NCI-H345 treated with DMSO at 0.1 percent for 48 hours (cell line): ENCODE measurements at regions not wholly inside any gene's neighbourhood (a gene's known extent, or its start where the extent isn't known, plus 50 kb on each side); places are given as distances from the start of the nearest gene placed in this dataset.

ENCODE experiments used
- DNase-seq: peaks from one replicate; lab custom pipeline; 2025; ENCODE audit not compliant: unreplicated experiment; lab: John Stamatoyannopoulos, UW

DNA sequence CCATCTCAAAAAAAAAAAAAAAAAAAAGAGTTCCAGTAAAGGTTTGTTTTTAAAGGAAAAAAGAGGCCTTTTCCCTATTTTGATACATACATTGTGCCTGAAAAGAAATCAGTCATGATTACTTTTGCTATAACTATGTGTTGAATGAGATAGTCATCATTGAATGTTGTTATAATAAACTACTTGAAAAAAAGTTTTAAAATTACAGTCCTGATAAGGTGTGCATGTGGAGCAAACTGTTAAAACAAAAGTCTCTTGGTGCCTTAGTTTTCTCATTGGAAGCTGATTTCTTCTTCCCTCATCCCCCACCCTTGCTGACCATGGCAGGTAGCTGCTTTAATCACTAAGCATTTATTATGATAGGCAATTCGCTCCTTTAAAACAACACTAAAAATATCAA lies 172.3 kb upstream of the TBCA start:
- no peak for DNase-seq

GRCh38 chr5:77947041-77947428 lies 170.9 kb upstream of the TBCA start:
- no peak for DNase-seq

GRCh38 chr5:77946381-77947040 lies 170.4 kb upstream of the TBCA start:
- peak; percentile 15 for DNase-seq

- no peak for DNase-seq
These were observed 169.7 kb upstream of the TBCA start for GRCh38 chr5:77945874-77946273.

- DNase-seq: no peak
These were observed 168.7 kb upstream of the TBCA start for GRCh38 chr5:77944757-77945340.

GRCh38 chr5:77943851-77944250 lies 167.7 kb upstream of the TBCA start:
- no peak for DNase-seq

- DNase-seq: no peak
These were observed 166.6 kb upstream of the TBCA start for GRCh38 chr5:77942578-77943239.

DNA sequence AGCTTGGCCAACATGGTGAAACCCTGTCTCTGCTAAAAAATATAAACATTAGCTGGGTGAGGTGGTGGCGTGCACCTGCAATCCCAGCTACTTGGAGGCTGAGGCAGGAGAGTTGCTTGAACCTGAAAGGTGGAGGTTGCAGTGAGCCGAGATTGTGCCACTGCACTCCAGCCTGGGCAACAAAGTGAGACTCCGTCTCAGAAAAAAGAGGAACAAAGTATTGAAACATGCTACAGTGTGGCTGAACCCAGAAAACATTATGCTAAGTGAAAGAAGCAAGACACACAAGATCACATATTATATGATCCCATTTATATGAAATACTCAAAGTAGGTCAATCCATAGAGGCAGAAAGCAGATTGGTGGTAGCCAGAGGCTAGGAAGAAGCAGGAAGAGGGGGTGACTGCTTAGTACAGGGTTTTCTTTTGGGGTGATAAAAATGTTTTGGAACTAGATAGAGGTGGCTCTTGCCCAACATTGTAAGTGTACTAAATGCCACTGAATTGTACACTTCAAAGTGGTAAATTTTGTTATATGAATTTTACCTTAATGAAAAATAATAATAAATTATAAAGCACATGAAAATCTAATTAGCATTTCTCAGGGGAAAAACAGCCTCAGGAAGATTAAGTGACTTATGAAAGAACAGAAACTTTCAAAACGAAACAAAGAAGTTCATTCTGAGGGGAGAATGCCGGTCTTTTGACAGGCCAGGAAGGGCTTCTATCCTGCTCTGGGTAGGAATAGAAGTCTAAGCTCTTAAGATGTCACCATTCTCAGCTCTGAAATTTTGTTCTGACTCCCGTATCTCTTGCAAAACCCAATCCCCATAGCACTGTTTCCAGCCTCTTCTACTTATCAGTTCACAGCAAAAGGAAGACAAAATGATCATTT lies 161.1 kb upstream of the TBCA start:
- DNase-seq: no peak

DNA sequence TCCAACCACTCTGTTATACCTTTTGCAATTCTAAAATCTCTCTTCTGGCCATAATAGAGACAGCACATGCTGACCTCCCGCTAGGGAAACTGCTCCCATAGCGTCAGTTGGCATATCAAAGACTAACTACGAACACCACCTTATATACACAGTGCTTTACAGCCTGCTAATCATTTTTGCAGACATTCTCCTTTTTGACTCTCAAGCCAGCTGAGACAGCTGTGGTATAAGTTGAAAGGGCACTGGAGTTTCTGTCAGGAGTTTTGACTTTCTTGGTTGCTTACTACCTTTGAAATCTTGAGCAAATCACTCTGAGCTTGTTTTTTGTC lies 160.2 kb upstream of the TBCA start:
- no peak for DNase-seq

- DNase-seq: no peak
These were observed 159.6 kb upstream of the TBCA start for GRCh38 chr5:77935506-77936364.

GRCh38 chr5:77928776-77929300 lies 152.7 kb upstream of the TBCA start:
- DNase-seq: no peak

DNA sequence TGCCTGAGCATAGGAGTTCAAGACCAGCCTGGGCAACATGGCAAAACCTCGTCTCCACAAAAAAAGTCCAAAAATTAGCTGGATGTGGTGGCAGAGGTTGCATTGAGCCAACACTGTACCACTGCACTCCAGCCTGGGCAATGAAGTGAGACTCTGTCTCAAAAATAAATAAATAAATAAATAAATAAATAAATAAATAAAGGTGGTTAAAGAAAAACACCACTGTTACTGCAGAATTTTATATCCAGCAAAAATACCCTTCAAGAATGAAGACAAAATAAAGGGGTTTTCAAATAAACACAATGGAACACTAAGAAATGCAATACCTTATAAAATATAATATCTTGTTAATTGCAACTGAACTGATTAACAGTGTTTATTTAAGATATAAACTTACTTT lies 150.2 kb upstream of the TBCA start:
- no peak for DNase-seq

- DNase-seq: no peak
These were observed 149.4 kb upstream of the TBCA start for GRCh38 chr5:77925503-77925902.

DNA sequence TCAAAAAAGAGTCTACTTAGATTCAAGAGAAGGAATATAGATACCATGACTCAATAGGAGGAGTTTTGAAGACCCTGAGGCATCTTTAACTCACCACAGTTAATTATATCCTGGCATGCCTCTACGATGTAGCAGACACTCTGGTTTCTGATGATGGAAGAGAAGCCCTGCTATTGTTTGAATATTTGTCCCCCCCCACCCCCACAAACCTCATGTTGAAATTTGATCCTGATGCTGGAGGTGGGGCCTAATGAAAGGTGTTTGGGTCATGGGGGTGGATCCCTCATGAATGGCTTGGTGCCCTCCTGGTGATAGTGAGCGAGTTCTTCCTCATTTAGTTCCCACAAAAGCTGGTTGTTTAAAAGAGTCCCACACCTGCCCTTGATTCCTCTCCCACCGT lies 147.9 kb upstream of the TBCA start:
- DNase-seq: peak; percentile 64

- no peak for DNase-seq
These were observed 147.5 kb upstream of the TBCA start for GRCh38 chr5:77923666-77924065.

DNA sequence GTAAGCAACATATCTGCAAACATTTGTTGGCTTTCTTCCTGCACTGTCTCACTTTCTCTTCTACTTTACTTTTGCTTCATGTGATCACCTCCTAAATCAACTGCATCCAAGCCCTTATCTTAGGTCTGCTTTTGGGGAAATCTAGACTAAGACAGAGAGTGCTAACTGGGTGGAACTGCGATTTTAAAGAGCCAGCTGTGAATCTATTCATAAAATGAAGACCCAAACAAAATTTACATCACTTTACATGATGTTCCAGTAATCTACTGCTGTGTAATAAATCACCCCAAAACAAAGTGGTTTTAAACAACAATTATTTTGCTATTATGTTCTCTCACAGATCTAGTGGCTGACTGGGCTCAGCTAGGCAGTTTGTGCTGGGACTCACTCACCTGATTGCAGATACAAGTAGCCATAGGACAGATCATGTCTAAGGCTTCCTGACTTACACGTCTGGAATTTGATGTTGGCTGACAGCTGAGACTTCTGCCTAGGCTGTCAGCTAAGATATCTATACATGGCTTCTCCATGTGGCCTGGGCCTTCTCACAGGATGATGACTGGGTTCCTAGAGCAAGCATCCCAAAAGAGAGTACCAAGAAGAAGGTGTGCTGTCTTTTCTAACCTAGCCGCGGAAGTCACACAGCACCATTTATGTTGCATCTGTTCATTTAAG lies 145.1 kb upstream of the TBCA start:
- no peak for DNase-seq

- no peak for DNase-seq
These were observed 144.4 kb upstream of the TBCA start for GRCh38 chr5:77920359-77921058.

DNA sequence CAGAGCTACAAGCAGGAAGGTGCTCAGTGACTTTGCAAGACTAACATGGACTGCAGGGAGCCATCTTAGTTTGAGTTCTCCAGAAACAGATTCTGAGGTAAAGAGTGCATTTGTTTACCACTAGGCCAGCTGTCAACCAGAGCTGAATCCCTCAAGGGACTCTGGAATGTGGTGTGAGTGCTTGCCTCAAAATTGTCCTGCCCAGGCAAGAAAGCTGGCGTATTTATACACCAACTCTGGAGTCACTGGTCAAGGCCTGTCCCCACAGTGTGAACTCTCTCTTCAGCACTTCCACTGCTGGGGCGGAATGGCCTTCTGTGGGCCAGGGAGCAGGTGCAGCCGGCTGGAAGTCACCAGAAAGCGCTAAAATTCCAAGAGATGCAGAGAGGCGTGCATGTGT lies 139.2 kb upstream of the TBCA start:
- no peak for DNase-seq

GRCh38 chr5:77912721-77913120 lies 136.6 kb upstream of the TBCA start:
- no peak for DNase-seq
